Activated CD4-positive, alpha-beta T cell treated with anti-CD3 and anti-CD28 coated beads, Interleukin-2, amount 10 ng/mL, durations not matched to agents 24 days and 14 days (primary cell): ENCODE measurements at regions not wholly inside any gene's neighbourhood (a gene's known extent, or its start where the extent isn't known, plus 50 kb on each side); places are given as distances from the start of the nearest gene placed in this dataset.

Source experiments
- DNase-seq: peaks from one replicate; pipeline ENCODE4 v3.0.0; 2022
- H3K27ac Mint-ChIP-seq: one replicate; pipeline ENCODE4 v1.8.0; 2022; ENCODE audit warnings: mild to moderate bottlenecking, mixed read lengths
- H3K27me3 Mint-ChIP-seq: one replicate; pipeline ENCODE4 v1.8.0; 2022; ENCODE audit warnings: mixed read lengths
- H3K36me3 Mint-ChIP-seq: one replicate; pipeline ENCODE4 v1.8.0; 2022; ENCODE audit warnings: low read depth, mild to moderate bottlenecking, mixed read lengths
- H3K4me1 Mint-ChIP-seq: one replicate; pipeline ENCODE4 v1.8.0; 2021; ENCODE audit warnings: mixed read lengths
- H3K4me3 Mint-ChIP-seq: one replicate; pipeline ENCODE4 v1.8.0; 2022; ENCODE audit warnings: mild to moderate bottlenecking, moderate library complexity, mixed read lengths
- H3K9me3 Mint-ChIP-seq: one replicate; pipeline ENCODE4 v1.8.0; 2021; ENCODE audit warnings: mixed read lengths
- intact Hi-C: fragments of 100-400 bp; cut with micrococcal nuclease; formaldehyde crosslinking; loops from one replicate; pipeline ENCODE4 v1.15.1; 2023

DNA sequence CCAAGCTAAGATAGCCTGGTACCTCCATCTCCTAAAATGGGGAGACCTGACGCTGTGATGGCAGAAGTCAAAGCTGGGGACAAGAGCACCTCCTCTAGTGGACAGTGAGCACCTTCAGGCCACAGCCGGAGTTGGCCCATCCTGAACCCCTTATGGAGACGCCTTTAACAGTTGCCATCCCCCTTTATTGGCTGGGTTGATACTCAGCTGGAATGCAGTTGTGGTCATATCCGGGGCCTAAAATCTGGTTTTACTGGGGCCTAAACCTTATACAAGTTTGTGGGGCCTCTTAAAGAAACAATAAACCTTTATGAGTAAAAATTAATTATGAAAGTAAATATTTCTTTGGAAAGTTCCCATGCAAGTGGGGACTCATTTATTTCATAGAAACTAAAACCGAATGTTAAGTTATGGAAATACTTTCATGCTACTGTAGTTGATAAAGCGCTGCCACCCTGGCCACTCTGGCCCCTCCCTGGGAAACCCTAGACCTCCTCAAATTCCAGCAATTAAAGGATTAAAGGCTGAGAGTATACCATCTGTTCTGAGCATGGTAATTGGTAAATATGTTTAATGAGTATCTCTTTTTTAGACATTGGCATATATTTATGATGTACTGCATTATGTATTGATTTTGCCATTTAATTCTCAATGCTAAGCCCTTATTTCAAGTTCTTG, 95.1 kb upstream of the SASH1 start:
- no peak for DNase-seq
- H3K27me3 Mint-ChIP-seq, result peaks cover 21% of the 10 kb centered on the region
- H3K9me3 Mint-ChIP-seq, result no peaks in the 10 kb centered on the region
- no peak overlapping the region for H3K27ac Mint-ChIP-seq
- intact Hi-C loops, result no loop called here
- no peak overlapping the region for H3K4me3 Mint-ChIP-seq
- no peaks in the 10 kb centered on the region for H3K36me3 Mint-ChIP-seq
- H3K4me1 Mint-ChIP-seq, result no peaks in the 10 kb centered on the region

DNA sequence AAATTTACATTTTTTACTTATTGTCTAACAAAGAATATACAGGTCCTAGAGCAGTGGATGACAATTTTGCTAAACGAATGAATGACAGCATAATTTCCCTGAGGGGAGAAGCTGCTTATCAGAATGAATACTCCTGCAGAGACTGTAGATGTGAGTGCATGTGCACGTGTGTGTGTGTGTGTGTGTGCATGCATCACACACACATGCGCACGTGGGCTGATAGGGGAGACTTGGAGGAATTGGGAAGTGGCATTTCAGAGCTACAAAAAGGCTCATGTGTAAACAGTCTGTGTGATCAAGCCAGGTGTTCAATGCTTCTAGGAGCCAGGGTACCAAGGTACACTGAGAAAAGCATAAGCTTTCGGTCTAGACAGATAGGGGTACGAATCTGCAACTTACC, 93.5 kb upstream of the SASH1 start:
- no peak for DNase-seq
- Mint-ChIP-seq H3K4me3 (no peak overlapping the region), H3K27me3 (peaks cover 21% of the 10 kb centered on the region), H3K4me1 (no peaks in the 10 kb centered on the region), H3K27ac (no peak overlapping the region), H3K9me3 (no peaks in the 10 kb centered on the region), H3K36me3 (no peaks in the 10 kb centered on the region)
- intact Hi-C loops, result no loop called here

DNA sequence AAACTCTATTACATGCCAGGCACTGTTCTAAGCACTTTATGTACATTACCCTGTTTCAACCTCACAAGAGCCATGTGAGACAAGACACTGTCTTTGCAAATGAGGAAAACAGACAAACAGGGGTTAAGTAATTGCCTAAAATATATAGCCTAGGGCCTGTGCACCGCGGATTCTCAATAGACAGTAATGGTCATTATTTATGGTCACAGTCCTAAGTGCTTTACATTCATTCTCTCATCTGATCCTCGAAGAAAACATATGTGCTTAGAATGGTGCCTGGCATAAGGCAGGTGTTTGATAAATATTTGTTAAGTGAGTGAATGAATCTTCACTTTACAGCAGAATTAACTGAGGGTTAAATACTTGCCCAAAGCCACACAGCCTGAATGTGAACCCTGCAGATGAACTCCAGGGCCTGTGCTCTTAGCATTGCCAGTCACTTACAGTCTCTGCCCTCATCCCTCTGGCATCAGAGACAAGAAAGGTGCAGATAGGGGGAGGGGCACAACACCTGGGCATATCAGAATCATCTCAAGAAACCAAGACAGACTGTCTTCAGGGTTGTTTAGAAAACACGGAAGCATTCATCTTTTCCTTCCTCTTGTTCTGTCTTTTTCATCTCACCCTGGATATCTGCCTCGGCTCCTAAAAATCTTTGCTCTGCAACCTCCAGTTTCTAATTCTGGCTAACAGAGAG, 92.8 kb upstream of the SASH1 start:
- H3K36me3 Mint-ChIP-seq, result no peaks in the 10 kb centered on the region
- H3K4me3 Mint-ChIP-seq, result no peak overlapping the region
- no peak overlapping the region for H3K27ac Mint-ChIP-seq
- H3K9me3 Mint-ChIP-seq, result no peaks in the 10 kb centered on the region
- no peaks in the 10 kb centered on the region for H3K4me1 Mint-ChIP-seq
- no peak for DNase-seq
- H3K27me3 Mint-ChIP-seq, result peaks cover 21% of the 10 kb centered on the region
- intact Hi-C loops, result no loop called here

DNA sequence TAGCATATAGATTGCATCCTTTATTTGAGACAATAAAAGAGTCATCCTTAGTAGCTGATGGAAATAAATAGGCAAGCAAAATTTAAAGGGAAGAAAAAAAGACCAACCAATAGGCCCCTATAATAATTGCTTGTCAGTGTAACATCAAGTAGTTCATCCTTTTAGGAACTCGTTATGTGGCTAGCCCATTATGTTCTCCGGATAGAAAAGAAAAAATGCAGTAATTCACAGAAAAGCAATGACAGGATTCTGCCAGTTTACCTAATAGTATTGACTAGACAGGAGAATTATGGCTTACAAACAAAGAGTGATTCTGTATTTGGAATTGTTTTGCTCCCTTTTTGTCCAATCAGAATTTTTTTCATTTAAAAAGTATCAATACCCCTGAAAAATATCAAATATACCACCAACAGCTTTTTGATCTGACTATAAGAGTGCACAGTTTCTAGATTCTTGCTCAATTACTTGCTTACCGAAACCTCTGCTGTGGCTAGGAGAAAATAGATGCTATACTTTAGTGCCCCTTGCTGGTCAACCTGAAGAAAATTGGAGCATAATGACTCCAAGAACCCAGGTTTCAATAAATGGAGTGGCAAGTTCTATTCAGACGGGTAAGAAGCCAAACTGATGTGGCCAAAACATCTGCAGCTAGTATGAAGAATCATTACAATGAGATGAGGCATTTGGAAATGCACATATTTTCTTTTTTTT, 91.5 kb upstream of the SASH1 start:
- intact Hi-C loops, result loop anchor here (1.0 kb wide), 1 partner anchor 74 kb away; no protein-coding TSS in a partner anchor
- no peaks in the 10 kb centered on the region for H3K36me3 Mint-ChIP-seq
- no peak overlapping the region for H3K4me3 Mint-ChIP-seq
- H3K4me1 Mint-ChIP-seq, result no peaks in the 10 kb centered on the region
- DNase-seq, result no peak
- H3K27me3 Mint-ChIP-seq, result peaks cover 16% of the 10 kb centered on the region
- H3K9me3 Mint-ChIP-seq, result no peaks in the 10 kb centered on the region
- no peak overlapping the region for H3K27ac Mint-ChIP-seq

DNA sequence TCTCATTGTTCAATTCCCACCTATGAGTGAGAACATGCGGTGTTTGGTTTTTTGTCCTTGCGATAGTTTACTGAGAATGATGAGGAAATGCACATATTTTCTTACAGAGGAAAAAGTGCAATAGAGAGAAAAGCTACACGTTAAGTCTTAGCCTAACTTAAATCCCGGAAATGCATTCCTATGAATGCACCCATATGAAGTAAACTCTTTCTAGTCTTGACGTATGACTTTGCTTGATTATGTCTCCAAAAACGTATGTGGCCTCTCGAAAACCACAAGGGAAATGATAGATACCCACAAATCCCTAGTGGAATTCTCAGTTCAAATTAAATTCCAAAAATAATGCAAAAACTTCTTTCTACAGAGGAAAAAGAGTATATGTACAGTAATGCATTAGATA, 90.7 kb upstream of the SASH1 start:
- Mint-ChIP-seq H3K9me3 (no peaks in the 10 kb centered on the region), H3K36me3 (no peaks in the 10 kb centered on the region), H3K27me3 (peaks cover 16% of the 10 kb centered on the region), H3K4me1 (no peaks in the 10 kb centered on the region), H3K4me3 (no peak overlapping the region), H3K27ac (no peak overlapping the region)
- DNase-seq, result no peak
- intact Hi-C loops, result loop anchor here (1.0 kb wide), 1 partner anchor 75 kb away; no protein-coding TSS in a partner anchor

DNA sequence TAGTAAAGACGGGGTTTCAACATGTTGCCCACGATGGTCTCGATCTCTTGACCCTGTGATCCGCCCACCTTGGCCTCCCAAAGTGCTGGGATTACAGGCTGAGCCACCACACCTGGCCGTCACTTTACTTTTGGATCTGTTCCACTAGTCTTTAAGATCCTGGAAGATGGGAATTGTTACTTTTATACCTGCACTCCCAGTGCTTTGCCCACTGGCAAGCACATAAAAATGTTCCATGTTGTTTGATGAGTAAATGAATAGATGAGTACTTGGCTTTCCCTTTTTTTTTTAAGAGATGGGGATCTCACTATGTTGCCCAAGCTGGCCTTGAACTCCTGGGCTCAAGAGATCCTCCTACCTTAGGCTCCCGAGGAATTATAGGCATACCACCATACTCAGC, 84.8 kb upstream of the SASH1 start:
- intact Hi-C loops, result no loop called here
- no peak overlapping the region for H3K27ac Mint-ChIP-seq
- peaks cover under 1% of the 10 kb centered on the region for H3K27me3 Mint-ChIP-seq

DNA sequence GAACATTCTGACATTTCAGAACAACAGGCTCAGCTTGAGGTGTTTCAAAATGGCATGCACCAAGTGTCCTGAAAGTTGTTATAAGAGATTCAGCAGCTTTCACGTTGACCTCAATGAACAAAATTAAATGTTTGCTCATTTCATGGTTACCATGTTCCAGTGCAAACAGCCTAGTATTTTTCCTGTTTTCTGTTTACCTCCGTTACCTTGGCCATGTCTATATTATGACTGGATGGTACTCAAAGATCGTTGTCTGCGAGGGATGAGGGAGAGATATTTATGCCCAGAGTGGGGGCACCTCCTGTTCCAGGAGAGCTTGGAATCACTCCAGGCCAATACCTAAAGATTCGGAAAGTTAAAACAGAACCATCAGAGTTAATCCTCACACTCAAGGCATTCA, 83.8 kb upstream of the SASH1 start:
- Mint-ChIP-seq H3K27ac (no peak overlapping the region), H3K4me1 (no peaks in the 10 kb centered on the region), H3K27me3 (peaks cover 1% of the 10 kb centered on the region), H3K9me3 (no peaks in the 10 kb centered on the region), H3K4me3 (no peak overlapping the region), H3K36me3 (no peaks in the 10 kb centered on the region)
- no peak for DNase-seq
- intact Hi-C loops, result no loop called here

More for the DNA sequence above, 84.8 kb upstream of the SASH1 start:
- no peaks in the 10 kb centered on the region for H3K36me3 Mint-ChIP-seq
- no peak overlapping the region for H3K4me3 Mint-ChIP-seq
- no peaks in the 10 kb centered on the region for H3K4me1 Mint-ChIP-seq
- DNase-seq, result no peak
- H3K9me3 Mint-ChIP-seq, result no peaks in the 10 kb centered on the region

DNA sequence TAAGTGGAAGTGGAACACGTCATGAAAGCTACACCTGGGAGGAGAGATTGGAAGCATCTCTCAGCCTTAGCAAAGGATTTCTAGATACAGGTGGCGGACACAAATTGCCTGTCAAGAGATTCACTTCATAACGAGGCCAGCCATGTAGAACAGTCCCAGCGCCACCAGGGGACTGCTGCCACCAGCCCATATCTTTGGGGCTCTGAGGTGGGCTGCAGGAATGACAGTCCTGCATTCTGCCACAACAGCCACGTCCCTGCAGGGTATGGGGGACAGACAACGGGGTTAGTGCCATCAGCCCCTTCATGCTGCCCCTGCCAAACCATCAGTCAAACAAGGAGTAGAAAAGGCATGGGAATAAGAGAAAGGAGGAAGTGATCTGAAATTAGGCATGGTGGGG, 81.2 kb upstream of the SASH1 start:
- H3K36me3 Mint-ChIP-seq, result no peaks in the 10 kb centered on the region
- intact Hi-C loops, result no loop called here
- no peak overlapping the region for H3K27ac Mint-ChIP-seq
- H3K9me3 Mint-ChIP-seq, result no peaks in the 10 kb centered on the region
- peaks cover 8% of the 10 kb centered on the region for H3K27me3 Mint-ChIP-seq
- no peak for DNase-seq
- no peak overlapping the region for H3K4me3 Mint-ChIP-seq
- no peaks in the 10 kb centered on the region for H3K4me1 Mint-ChIP-seq

DNA sequence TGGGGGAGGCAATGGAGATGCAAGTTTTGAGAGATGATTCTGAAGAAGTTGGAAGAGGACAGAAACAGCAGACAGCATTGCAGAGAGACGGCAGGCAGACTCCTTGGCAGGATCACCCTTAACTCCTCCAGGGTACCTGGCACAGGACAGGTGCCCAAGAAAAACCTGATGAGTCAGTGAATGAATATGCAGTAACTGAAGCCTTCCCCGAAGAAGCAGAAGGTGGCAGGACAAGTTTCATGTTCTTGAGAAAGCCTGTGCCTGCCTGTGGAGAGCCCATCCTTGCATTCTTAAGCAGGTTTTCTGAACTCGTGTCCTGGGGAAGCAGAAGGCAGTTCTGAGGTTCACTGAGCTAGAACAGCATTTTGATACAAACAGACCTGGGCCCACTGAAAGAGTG, 79.6 kb upstream of the SASH1 start:
- intact Hi-C loops, result no loop called here
- no peaks in the 10 kb centered on the region for H3K4me1 Mint-ChIP-seq
- H3K9me3 Mint-ChIP-seq, result no peaks in the 10 kb centered on the region
- H3K4me3 Mint-ChIP-seq, result no peak overlapping the region
- no peak overlapping the region for H3K27ac Mint-ChIP-seq
- H3K36me3 Mint-ChIP-seq, result no peaks in the 10 kb centered on the region
- no peak for DNase-seq
- H3K27me3 Mint-ChIP-seq, result peaks cover 8% of the 10 kb centered on the region

DNA sequence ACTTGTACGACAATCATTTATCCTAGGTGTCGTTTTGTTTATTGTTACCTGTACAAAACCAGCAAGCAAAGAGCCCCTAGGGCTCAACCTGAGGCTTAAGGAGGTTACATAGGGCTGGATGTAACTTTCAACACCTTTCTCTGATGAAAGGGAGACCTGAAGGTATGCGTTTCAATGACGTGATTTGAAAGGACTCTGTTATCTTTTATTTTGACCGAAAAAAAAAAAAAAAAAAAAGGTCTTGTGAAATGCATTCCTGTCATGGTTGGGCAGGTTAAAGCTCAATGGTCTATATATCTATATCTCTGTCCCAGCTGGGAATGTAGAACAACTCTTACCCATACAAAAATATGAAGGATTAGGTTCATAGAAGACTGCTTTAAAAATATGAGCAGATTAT, 78.7 kb upstream of the SASH1 start:
- Mint-ChIP-seq H3K27me3 (peaks cover 8% of the 10 kb centered on the region), H3K4me3 (no peak overlapping the region), H3K36me3 (no peaks in the 10 kb centered on the region), H3K9me3 (no peaks in the 10 kb centered on the region), H3K27ac (no peak overlapping the region), H3K4me1 (no peaks in the 10 kb centered on the region)
- DNase-seq, result no peak
- intact Hi-C loops, result no loop called here

DNA sequence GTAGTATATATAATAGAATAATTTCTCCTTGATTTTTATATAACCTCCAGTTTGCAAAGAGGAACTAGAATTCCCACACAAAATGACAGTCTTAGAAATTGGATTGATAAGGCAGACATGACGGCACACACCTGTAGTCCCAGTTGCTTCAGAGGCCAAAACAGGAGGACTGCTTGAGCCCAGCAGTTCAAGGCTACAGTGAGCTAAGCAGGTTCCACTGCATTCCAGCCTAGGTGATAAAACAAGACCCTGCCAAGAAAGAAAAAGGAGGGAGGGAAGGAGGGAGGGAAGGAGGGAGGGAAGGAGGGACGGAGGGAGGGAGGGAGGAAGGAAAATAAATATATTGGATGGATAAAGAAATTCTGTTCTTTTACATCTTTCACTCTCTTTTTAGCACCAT, 77.6 kb upstream of the SASH1 start:
- H3K27ac Mint-ChIP-seq, result no peak overlapping the region
- H3K9me3 Mint-ChIP-seq, result no peaks in the 10 kb centered on the region
- H3K27me3 Mint-ChIP-seq, result peaks cover 8% of the 10 kb centered on the region
- H3K4me3 Mint-ChIP-seq, result no peak overlapping the region
- no peak for DNase-seq
- no peaks in the 10 kb centered on the region for H3K36me3 Mint-ChIP-seq
- intact Hi-C loops, result no loop called here
- no peaks in the 10 kb centered on the region for H3K4me1 Mint-ChIP-seq

DNA sequence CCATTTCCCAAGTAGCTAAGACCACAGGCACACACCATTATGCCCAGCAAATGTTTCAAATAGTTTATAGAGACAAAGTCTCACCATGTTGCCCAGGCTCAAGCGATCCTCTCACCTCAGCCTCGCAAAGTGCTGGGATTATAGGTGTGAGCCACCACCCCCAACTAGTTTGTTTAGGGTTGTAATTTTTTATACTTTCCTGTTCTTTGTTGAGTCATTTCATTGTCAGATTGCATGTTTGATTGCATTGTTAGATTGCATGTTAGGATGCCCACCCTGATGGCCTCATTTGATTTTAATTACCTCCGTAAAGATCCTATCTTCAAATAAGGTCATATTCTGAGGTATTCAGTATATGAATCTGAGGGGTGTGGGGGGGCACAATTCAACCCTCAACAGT, 73.3 kb upstream of the SASH1 start:
- no peak for DNase-seq
- no peaks in the 10 kb centered on the region for H3K36me3 Mint-ChIP-seq
- H3K9me3 Mint-ChIP-seq, result no peaks in the 10 kb centered on the region
- intact Hi-C loops, result no loop called here
- H3K27me3 Mint-ChIP-seq, result peaks cover 4% of the 10 kb centered on the region
- H3K27ac Mint-ChIP-seq, result no peak overlapping the region
- H3K4me3 Mint-ChIP-seq, result no peak overlapping the region
- no peaks in the 10 kb centered on the region for H3K4me1 Mint-ChIP-seq

DNA sequence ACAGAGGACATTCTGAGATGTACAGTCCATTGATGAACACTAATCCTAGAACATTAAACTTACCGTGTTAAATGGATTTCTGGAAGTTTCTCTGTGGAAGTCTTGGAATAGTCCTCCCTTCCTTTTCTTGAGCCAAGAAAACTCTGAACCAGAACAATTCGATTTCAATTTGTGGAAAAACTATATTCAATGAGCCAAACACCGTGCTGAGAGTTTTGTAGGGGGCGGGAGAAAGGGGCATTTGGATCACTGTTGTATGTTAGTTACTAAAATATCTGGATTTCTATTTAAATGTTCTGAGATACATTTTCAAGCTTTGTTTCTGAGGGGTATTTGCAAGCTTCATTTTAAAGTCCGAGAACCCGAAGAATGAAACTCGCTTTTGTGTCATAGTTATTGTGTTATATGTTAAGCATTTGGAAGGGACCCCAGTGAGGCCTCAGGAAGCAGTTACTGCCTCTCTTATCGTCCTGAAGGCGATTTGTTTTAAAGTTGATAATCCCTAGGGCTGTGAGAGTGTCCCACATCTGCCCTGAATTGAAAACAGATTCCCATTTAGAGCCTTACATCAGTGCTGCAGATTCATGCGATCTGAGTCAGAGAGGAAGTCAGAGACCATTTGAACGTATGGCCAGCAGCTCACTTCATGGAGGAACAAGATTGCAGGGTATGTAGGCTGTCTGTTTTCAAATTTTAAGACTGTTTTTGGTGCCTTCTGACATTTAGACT, 70.8 kb upstream of the SASH1 start:
- Mint-ChIP-seq H3K27me3 (no peaks in the 10 kb centered on the region), H3K27ac (no peak overlapping the region), H3K9me3 (no peaks in the 10 kb centered on the region), H3K4me3 (no peak overlapping the region), H3K36me3 (no peaks in the 10 kb centered on the region), H3K4me1 (no peaks in the 10 kb centered on the region)
- intact Hi-C loops, result no loop called here
- DNase-seq, result no peak

DNA sequence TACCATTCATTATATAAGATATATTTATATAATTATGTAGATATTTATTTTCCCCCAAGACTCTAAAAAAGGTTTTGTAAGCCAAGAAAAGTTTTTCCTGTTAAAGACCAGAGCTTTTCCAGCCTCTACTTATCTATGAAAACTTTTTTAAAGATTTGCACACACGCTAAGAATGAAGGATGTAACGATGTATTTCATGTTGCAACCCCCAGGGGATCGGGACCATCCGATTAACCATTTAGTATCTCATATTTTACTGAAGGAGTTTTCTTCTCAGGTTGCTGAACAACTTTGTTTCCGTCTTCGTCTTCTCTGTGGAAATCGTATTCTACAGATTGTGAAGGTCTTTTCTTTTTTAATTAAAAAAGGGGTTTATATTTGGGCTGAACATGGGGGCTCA, 70.0 kb upstream of the SASH1 start:
- DNase-seq, result no peak
- no peaks in the 10 kb centered on the region for H3K4me1 Mint-ChIP-seq
- H3K4me3 Mint-ChIP-seq, result no peak overlapping the region
- intact Hi-C loops, result no loop called here
- H3K9me3 Mint-ChIP-seq, result no peaks in the 10 kb centered on the region
- no peak overlapping the region for H3K27ac Mint-ChIP-seq
- H3K36me3 Mint-ChIP-seq, result no peaks in the 10 kb centered on the region
- no peaks in the 10 kb centered on the region for H3K27me3 Mint-ChIP-seq
